Central memory CD8-positive, alpha-beta T cell (primary cell): ENCODE measurements at regions not wholly inside any gene's neighbourhood (a gene's known extent, or its start where the extent isn't known, plus 50 kb on each side); places are given as distances from the start of the nearest gene placed in this dataset.
"Not testable (repeated sequence)": the region's sequence is repeated elsewhere in the genome, so short reads cannot be mapped to it uniquely, and the experiment has no call there.

Experiments used
- ATAC-seq: fragments of 150-1000 bp; cut with Tn5 transposase; replicated peaks from 2 replicates; pipeline ENCODE4 v1.10.0; 2022; ENCODE audit warnings: mild to moderate bottlenecking, moderate FRiP score, moderate number of reproducible peaks; ENCODE audit not compliant: poor library complexity, severe bottlenecking; ENCODE audit errors: extremely low read depth
- DNase-seq, 2 donors: peaks; one replicate each; pipeline ENCODE4 v3.0.0; 2021; ENCODE audit warnings: low spot score in 2 of 2
- H3K27ac Mint-ChIP-seq: one replicate; pipeline ENCODE4 v1.8.0; 2022; ENCODE audit warnings: low read depth, mild to moderate bottlenecking, moderate library complexity, mixed read lengths
- H3K27me3 Mint-ChIP-seq: one replicate; pipeline ENCODE4 v1.8.0; 2022; ENCODE audit warnings: mixed read lengths
- H3K36me3 Mint-ChIP-seq: one replicate; pipeline ENCODE4 v1.8.0; 2022; ENCODE audit warnings: mild to moderate bottlenecking, moderate library complexity, mixed read lengths; ENCODE audit not compliant: insufficient read depth
- H3K4me1 Mint-ChIP-seq: one replicate; pipeline ENCODE4 v1.8.0; 2022; ENCODE audit warnings: mixed read lengths
- H3K4me3 Mint-ChIP-seq: one replicate; pipeline ENCODE4 v1.8.0; 2022; ENCODE audit warnings: mild to moderate bottlenecking, moderate library complexity, mixed read lengths
- H3K9me3 Mint-ChIP-seq: one replicate; pipeline ENCODE4 v1.8.0; 2022; ENCODE audit warnings: mixed read lengths

DNA sequence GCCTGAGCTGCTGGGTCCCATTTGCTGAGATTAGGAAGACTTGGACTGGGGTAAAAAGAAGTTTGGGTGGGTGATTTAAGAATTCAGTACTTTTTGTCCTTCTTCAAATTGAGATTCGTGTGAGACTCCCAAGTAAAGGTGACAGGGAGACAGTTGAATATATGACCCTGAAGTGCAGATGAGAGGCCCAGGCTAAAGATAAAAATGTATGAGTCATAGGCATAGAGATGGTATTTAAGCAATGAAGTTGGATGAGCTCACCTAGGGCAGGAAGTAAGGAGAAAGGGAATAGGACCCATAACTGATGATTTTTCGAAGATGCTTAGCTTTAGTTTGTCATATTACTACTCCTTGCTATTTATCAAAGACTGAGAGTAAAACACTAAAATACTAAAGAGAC lies 255.9 kb upstream of the ADRA1B start:
- ATAC-seq, result no peak
- Mint-ChIP-seq H3K4me3 (no peak overlapping the region), H3K27me3 (peaks cover 7% of the 10 kb centered on the region), H3K9me3 (no peaks in the 10 kb centered on the region), H3K4me1 (no peaks in the 10 kb centered on the region), H3K36me3 (no peaks in the 10 kb centered on the region), H3K27ac (no peak overlapping the region)
- DNase-seq, result no peak

DNA sequence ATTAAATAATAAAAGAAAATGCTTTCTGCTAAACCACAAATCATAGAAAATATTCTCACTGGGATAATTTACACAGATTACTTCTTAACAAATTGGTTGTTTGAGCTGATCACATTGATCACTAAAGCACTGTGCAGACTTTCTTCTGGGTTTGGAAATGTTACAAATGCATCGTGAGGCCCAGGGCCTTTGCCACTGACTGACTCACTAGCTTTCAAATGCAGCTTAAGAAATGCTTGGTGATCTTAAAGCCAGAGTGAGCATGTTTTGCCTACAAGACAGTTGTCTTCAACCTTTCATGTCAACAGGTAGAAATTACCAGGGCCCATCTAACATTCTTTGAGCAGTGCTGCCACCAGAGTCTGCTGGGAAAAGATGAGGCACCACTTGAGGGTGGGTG lies 252.3 kb upstream of the ADRA1B start:
- Mint-ChIP-seq H3K4me3 (no peak overlapping the region), H3K27ac (no peak overlapping the region)

DNA sequence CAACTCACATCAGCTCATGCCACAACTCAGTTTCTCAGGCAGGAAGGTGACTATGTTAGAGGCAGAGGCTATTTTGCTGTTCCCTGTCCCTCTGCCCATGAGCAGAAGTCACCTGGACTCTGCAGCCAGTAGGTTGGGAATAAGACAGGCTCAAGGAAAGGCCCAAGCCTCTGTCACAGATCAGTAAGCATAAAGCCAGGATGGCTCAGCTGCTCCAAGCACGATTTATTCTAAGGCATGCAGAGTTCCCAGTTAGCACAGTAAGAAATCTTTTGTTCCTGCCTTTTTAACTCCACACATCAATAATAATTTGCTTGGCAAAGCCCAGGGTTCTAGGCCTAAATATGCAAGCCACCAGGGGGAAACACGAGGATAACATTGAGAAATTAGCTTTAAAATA lies 249.0 kb upstream of the ADRA1B start:
- H3K36me3 Mint-ChIP-seq, result no peaks in the 10 kb centered on the region
- no peak overlapping the region for H3K27ac Mint-ChIP-seq
- no peak for ATAC-seq
- peaks cover 9% of the 10 kb centered on the region for H3K4me1 Mint-ChIP-seq
- no peaks in the 10 kb centered on the region for H3K27me3 Mint-ChIP-seq
- no peak overlapping the region for H3K4me3 Mint-ChIP-seq
- DNase-seq, result no peak
- no peaks in the 10 kb centered on the region for H3K9me3 Mint-ChIP-seq

More for the DNA sequence above, 252.3 kb upstream of the ADRA1B start:
- Mint-ChIP-seq H3K27me3 (no peaks in the 10 kb centered on the region), H3K4me1 (peaks cover 8% of the 10 kb centered on the region), H3K9me3 (no peaks in the 10 kb centered on the region), H3K36me3 (no peaks in the 10 kb centered on the region)
- no peak for DNase-seq
- ATAC-seq, result no peak

DNA sequence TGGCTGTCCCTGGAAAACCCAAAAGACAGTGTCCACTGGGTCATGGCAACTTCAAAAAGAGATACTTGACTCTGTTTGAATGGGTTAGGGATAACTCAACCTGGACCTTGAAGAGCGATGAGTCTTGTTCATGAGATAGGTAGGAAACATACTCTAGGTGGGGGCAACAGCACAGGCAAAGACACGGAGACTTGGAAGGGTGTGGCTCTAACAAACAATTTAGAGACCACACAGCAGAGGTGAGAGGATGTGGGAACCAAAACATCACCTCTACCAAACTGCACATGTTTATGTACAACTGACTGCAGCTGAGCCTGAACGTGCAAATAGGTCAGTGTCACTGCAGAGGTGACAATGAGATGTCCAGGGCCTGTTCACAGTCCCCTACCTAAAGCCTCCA lies 247.7 kb upstream of the ADRA1B start:
- no peaks in the 10 kb centered on the region for H3K36me3 Mint-ChIP-seq
- H3K4me1 Mint-ChIP-seq, result peaks cover 9% of the 10 kb centered on the region
- DNase-seq, result no peak
- ATAC-seq, result no peak
- H3K4me3 Mint-ChIP-seq, result no peak overlapping the region
- H3K9me3 Mint-ChIP-seq, result peaks cover 3% of the 10 kb centered on the region
- H3K27ac Mint-ChIP-seq, result no peak overlapping the region
- H3K27me3 Mint-ChIP-seq, result peaks cover under 1% of the 10 kb centered on the region

- Mint-ChIP-seq H3K4me1 (peaks cover 9% of the 10 kb centered on the region), H3K27me3 (peaks cover 6% of the 10 kb centered on the region), H3K27ac (no peak overlapping the region), H3K36me3 (no peaks in the 10 kb centered on the region), H3K4me3 (no peak overlapping the region), H3K9me3 (peaks cover 6% of the 10 kb centered on the region)
- no peak for DNase-seq
- no peak for ATAC-seq
These were observed 246.7 kb upstream of the ADRA1B start for GRCh38 chr5:159669559-159669958.

GRCh38 chr5:159671886-159672285 lies 244.4 kb upstream of the ADRA1B start:
- DNase-seq, result no peak
- Mint-ChIP-seq H3K27ac (no peak overlapping the region), H3K27me3 (peaks cover 6% of the 10 kb centered on the region), H3K4me3 (no peak overlapping the region), H3K4me1 (peaks cover 9% of the 10 kb centered on the region), H3K36me3 (no peaks in the 10 kb centered on the region), H3K9me3 (peaks cover 6% of the 10 kb centered on the region)
- no peak for ATAC-seq

GRCh38 chr5:159673538-159673937 lies 242.7 kb upstream of the ADRA1B start:
- H3K27ac Mint-ChIP-seq, result no peak overlapping the region
- ATAC-seq, result no peak
- H3K4me3 Mint-ChIP-seq, result no peak overlapping the region
- H3K36me3 Mint-ChIP-seq, result no peaks in the 10 kb centered on the region
- peaks cover 6% of the 10 kb centered on the region for H3K27me3 Mint-ChIP-seq
- peaks cover 6% of the 10 kb centered on the region for H3K9me3 Mint-ChIP-seq
- H3K4me1 Mint-ChIP-seq, result peaks cover 6% of the 10 kb centered on the region
- DNase-seq, result no peak

DNA sequence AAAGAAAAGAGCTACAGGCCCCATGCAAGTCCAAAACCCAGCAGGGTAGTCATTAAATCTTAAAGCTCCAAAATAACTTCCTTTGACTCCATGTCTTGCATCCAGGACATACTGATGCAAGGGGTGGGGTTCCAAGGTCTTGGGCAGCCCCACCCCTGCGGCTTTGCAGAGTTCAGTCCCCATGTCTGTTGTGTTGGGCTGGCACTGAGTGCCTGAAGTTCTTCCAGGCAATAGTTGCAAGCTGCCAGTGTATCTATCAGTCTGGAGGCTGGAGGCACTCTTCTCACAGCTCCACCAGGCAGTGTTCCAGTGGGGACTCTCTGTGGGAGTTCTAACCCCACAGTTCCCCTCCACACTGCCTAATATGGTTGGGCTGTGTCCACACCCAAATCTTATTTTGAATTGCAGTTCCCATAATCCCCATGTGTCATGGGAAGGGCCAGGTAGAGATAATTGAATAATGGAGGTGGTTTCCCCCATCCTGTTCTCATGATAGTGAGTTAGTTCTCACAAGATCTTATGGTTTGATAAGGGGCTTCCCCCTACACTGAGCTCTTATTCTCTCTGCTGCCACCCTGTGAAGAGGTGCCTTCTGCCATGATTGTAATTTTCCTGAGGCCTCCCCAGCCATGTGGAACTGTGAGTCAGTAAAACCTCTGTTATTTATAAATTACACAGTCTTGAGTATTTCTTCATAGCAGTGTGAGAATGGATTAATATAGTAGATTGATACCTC lies 237.5 kb upstream of the ADRA1B start:
- no peak for ATAC-seq
- no peaks in the 10 kb centered on the region for H3K4me1 Mint-ChIP-seq
- H3K4me3 Mint-ChIP-seq, result no peak overlapping the region
- H3K27me3 Mint-ChIP-seq, result peaks cover 2% of the 10 kb centered on the region
- H3K36me3 Mint-ChIP-seq, result no peaks in the 10 kb centered on the region
- no peak overlapping the region for H3K27ac Mint-ChIP-seq
- no peak for DNase-seq
- H3K9me3 Mint-ChIP-seq, result peaks cover 28% of the 10 kb centered on the region

GRCh38 chr5:159680095-159680494 lies 236.2 kb upstream of the ADRA1B start:
- Mint-ChIP-seq H3K27me3 (no peaks in the 10 kb centered on the region), H3K9me3 (peaks cover 27% of the 10 kb centered on the region), H3K27ac (no peak overlapping the region), H3K4me3 (no peak overlapping the region), H3K36me3 (no peaks in the 10 kb centered on the region), H3K4me1 (no peaks in the 10 kb centered on the region)
- no peak for ATAC-seq
- DNase-seq, result no peak

DNA sequence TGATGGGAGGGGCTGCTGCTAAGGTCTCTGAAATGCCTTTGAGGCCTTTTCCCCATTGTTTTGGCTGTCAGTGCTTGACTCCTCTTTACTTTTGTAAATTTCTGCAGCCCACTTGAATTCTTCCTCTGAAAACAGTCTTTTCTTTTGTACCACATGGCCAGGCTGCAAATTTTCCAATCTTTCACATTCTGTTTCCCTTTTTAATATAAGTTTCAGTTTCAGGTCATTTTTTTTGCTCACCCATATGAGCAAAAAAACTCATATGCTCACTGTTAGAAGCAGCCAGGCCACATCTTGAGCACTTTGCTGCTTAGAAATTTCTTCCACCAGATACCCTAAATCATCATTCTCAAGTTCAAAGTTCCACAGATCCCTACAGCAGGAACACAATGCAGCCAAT lies 234.6 kb upstream of the ADRA1B start:
- Mint-ChIP-seq H3K9me3 (peaks cover 27% of the 10 kb centered on the region), H3K36me3 (no peaks in the 10 kb centered on the region), H3K27me3 (peaks cover 10% of the 10 kb centered on the region), H3K4me1 (no peaks in the 10 kb centered on the region), H3K4me3 (no peak overlapping the region), H3K27ac (no peak overlapping the region)
- ATAC-seq (no peak), DNase-seq (no peak)

GRCh38 chr5:159682623-159683022 lies 233.7 kb upstream of the ADRA1B start:
- no peak for ATAC-seq
- Mint-ChIP-seq H3K36me3 (no peaks in the 10 kb centered on the region), H3K4me1 (no peaks in the 10 kb centered on the region), H3K4me3 (no peak overlapping the region), H3K27me3 (peaks cover 20% of the 10 kb centered on the region), H3K9me3 (peaks cover 27% of the 10 kb centered on the region), H3K27ac (no peak overlapping the region)
- DNase-seq, result no peak

GRCh38 chr5:159687892-159688291 lies 228.4 kb upstream of the ADRA1B start:
- not testable (repeated sequence) for H3K27ac Mint-ChIP-seq, H3K36me3 Mint-ChIP-seq, H3K9me3 Mint-ChIP-seq, ATAC-seq, H3K4me1 Mint-ChIP-seq, DNase-seq, H3K4me3 Mint-ChIP-seq
- H3K27me3 Mint-ChIP-seq, result peaks cover 67% of the 10 kb centered on the region

GRCh38 chr5:159695741-159696294 lies 220.5 kb upstream of the ADRA1B start:
- Mint-ChIP-seq H3K4me3 (no peak overlapping the region), H3K4me1 (no peaks in the 10 kb centered on the region), H3K27me3 (peaks cover 24% of the 10 kb centered on the region), H3K36me3 (no peaks in the 10 kb centered on the region), H3K9me3 (no peaks in the 10 kb centered on the region), H3K27ac (no peak overlapping the region)
- ATAC-seq (no peak), DNase-seq (no peak)
